GM19043 (cell line): ENCODE measurements at regions not wholly inside any gene's neighbourhood (a gene's known extent, or its start where the extent isn't known, plus 50 kb on each side); places are given as distances from the start of the nearest gene placed in this dataset.

Experiments
- ATAC-seq: cut with Tn5 transposase; IDR thresholded peaks from one replicate; pipeline ENCODE4 v1.9.1; 2021; ENCODE audit warnings: low read depth; ENCODE audit not compliant: unreplicated experiment

GRCh38 chr6:7041511-7042026 is 66.2 kb upstream of the RREB1 start:
- ATAC-seq = no peak

- ATAC-seq = no peak
Measured at GRCh38 chr6:7042056-7042653, 65.6 kb upstream of the RREB1 start.

DNA sequence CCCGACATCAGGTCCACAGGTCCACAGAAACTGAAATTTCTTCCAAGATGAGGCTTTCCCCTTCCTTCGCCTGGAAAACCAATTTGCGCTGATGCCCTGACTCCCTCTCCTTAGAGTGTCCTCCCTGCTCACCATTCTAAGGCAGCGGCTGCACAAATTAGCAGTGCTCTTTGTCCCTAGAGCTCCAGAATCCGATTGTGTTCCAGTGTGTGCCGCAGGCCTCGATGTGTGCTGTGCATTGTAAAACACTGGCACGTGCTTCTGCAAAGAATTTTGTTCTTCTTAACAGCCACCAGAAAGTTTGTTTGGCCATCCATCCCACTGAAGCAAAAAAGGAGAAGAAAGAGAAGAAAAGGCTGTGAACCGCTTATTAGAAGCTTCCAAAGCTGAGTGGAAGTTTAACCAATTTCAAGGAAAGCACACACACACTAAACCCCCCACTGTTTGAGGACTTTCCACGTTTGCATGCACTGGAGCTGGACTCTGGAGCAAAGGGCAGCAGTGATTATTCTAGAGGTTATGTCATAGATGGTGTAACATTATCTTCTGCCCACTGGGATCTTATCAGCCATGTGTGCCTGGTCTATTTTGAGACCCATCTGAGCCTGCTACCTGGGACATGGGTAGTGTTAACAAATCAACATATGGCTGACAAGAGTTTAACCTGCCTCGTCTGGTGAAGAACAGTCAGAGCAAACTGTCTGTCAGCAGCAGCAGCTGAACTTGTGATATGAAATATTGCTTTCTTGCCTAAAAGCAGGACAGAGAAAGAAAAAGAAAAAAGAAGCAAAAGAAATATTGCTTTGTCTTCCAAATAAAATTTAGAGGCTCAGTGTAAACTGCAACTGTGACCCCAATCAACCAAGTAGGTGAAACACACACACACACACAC is 64.9 kb upstream of the RREB1 start:
- ATAC-seq = no peak

- ATAC-seq = no peak
Measured at GRCh38 chr6:7045331-7045730, 62.4 kb upstream of the RREB1 start.

- ATAC-seq = no peak
Measured at GRCh38 chr6:7045746-7046145, 62.0 kb upstream of the RREB1 start.

GRCh38 chr6:7047128-7047527 is 60.6 kb upstream of the RREB1 start:
- no peak for ATAC-seq

DNA sequence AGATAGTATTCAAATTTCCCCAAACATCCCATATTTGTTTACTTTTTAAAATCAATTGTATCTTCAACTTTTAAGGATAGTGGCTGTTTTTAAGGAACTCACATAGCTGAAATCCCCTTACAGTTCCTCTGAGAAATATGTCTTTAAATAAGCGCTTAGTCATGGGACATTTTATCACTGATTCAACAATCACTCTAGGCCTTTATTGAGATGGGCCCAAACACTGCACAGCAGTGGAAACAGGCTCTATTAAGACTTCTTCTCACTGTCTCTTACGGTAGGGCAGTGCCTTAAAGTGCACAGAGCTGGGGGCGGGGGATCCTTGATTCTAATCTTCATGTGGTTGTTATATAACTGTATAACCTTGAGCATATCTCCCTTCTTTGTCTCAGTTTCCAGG is 59.8 kb upstream of the RREB1 start:
- no peak for ATAC-seq

DNA sequence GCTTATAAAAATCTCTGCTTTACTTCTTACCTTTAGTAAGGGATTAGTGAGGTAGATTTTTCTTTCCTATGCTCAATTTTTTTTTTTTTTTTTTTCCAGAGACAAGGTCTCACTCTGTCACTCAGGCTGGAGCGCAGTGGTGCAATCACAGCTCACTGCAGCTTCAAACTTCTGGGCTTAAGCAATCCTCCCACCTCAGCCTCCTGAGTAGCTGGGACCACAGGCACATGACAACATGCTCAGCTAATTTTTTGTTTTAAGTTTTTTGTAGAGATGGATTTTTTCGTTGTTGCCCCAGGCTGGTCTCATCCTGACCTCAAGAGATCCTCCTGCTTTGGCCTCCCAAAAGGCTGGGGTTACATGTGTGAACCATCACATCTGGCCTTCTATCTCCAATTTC is 58.9 kb upstream of the RREB1 start:
- ATAC-seq = no peak

GRCh38 chr6:7050004-7050403 is 57.8 kb upstream of the RREB1 start:
- ATAC-seq = no peak

DNA sequence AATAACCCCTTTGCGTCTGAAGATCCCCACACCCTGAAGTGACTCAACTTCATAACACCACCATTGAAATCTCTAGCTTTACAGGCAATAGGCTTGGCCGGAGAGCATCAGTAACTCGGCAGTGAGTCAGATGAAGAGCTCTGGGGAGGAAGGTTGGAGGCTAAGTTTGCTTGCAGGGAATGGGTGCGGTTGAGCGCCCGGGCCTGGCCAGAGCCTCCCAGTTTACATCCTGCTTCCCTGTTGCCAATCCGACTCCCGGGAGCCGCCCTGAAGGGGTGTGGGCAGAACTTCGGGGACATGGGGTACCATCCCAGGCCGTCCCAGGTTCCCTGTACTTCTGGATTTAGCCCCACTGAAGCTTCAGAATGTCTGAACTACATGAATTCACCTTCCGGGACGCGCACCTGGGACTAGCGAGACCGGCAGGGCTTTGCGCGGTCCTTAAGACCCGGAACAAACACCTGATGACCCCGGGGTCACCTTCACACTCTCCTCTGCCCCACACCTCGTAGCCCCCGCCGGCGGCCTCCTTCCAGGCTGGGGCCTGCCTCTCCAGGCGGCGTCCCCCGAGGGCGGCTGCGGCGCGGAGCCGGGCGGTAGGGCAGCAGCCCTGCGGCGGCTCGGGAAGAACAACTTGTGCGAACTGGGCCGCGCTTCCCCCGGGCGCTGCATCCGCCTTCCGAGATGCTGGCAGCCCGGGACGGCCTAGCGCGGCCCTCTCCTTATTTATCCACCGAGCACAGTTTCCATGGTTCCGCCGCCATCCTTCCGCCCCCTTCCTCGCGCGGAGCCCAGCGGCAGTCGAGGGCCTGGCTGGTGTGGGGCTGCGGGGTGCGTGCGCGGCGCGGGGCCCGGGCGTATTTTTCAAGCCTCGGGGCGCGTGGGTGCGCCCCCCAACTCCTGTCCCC is 56.6 kb upstream of the RREB1 start:
- ATAC-seq = peak; percentile 31

- ATAC-seq = peak; percentile 71
Measured at GRCh38 chr6:7051780-7052442, 55.9 kb upstream of the RREB1 start.

- no peak for ATAC-seq
Measured at GRCh38 chr6:7052443-7053011, 55.2 kb upstream of the RREB1 start.

GRCh38 chr6:7053125-7053774 is 54.5 kb upstream of the RREB1 start:
- ATAC-seq = no peak
